NCI-H226 (cell line): ENCODE measurements at regions not wholly inside any gene's neighbourhood (a gene's known extent, or its start where the extent isn't known, plus 50 kb on each side); places are given as distances from the start of the nearest gene placed in this dataset.
"Not testable (repeated sequence)": the region's sequence is repeated elsewhere in the genome, so short reads cannot be mapped to it uniquely, and the experiment has no call there.

Experiments used
- DNase-seq: peaks from one replicate; pipeline ENCODE4 v3.0.0-alpha.2; 2015

DNA sequence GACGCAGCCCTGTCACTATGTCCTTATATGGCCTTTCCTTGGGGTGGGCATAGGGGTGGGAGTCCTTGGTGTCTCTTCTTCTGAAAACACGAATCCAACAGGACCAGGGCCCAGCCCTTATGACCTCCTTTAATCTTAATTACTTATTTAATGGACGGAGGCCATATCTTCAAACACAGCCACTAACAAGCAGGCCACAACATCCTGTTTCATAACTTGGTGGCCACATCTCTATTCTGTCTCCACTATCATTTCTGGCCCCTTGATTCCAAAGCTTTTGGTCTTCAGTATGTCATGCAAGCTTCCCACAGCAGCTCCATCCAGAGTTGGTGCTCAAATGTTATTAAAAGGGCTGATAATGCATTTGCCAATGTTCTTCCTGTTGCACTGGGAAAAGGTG lies 287.3 kb upstream of the SMIM21 start:
- DNase-seq = no peak

- DNase-seq = not testable (repeated sequence)
Observed at GRCh38 chr18:75712124-75712867, 284.8 kb upstream of the SMIM21 start.

GRCh38 chr18:75700561-75700960 lies 273.1 kb upstream of the SMIM21 start:
- no peak for DNase-seq

- DNase-seq = no peak
Observed at GRCh38 chr18:75698861-75699260, 271.4 kb upstream of the SMIM21 start.

DNA sequence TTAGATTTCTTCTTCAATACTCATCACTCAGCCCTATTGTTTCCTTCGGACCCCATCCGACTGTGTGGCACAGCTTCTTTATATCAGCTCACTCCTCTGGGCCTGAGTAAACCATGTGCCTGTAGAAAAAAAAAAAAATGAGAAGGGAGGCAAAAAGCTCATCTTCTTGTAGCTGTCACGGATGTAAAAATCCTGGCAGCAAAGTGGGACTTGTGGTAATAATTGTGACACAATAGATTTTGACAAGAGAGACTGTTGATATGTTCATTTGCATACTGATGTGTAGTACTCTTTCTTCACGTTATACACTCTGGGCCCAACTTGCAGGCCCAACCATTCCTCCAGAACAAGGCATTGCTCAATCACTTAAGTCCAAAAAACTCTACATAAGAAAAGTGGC lies 270.0 kb upstream of the SMIM21 start:
- DNase-seq = no peak

- no peak for DNase-seq
Observed at GRCh38 chr18:75696391-75696790, 268.9 kb upstream of the SMIM21 start.

DNA sequence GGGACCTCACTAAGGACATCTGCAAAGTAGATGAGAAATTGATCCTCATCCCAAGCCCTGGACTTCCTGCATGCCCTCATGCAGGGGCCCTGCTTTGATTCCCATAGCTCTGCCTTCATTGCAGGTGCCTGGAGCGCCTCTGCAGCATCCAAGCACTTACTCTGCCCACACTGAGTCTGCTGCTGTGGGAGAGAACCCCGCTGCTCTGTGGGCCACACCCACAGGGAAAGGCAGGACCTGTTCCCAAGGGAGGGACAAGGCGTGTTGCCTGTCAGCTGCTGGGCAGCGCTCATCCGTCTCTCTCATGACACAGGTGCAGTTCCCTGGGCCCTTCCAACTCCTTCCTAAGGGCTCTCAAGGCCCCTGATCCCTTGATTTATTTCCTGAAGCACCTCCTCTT lies 266.8 kb upstream of the SMIM21 start:
- DNase-seq = no peak

- DNase-seq = no peak
Observed at GRCh38 chr18:75691483-75691882, 264.0 kb upstream of the SMIM21 start.

DNA sequence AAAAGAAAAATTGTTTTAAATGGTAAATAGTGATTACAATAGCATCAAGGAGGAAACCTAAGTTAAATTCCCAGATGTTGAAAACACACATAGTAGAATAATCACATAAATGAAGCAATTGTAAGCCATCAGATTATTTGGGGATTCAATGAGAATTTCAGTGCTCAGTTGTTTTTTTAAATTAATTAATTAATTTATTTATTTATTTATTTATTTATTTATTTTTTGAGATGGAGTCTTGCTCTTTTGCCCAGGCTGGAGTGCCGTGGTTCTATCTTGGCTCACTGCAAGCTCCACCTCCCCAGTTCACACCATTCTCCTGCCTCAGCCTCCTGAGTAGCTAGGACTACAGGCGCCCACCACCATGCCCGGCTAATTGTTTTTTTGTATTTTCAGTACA lies 262.8 kb upstream of the SMIM21 start:
- not testable (repeated sequence) for DNase-seq

- DNase-seq = no peak
Observed at GRCh38 chr18:75687626-75688025, 260.1 kb upstream of the SMIM21 start.

DNA sequence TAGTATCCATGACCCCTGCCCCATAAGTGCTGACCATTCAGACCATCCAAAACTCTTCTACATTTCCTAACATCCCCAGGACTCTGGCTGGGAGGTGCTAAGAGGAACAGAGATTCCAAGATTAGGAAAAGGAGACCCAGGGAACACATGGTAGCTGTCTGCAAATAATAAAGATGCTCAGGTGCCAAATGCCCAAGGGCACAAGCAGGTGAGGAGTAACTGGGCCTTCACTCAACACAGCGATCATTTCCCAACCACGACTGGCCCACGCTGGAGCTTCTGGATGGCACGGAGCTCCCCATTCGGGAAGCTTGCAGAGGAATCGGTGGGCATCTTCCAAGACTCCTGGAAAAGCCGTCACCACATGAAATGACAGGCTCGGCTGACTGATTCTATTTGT lies 255.9 kb upstream of the SMIM21 start:
- DNase-seq = no peak

GRCh38 chr18:75681538-75682115 lies 254.1 kb upstream of the SMIM21 start:
- no peak for DNase-seq

DNA sequence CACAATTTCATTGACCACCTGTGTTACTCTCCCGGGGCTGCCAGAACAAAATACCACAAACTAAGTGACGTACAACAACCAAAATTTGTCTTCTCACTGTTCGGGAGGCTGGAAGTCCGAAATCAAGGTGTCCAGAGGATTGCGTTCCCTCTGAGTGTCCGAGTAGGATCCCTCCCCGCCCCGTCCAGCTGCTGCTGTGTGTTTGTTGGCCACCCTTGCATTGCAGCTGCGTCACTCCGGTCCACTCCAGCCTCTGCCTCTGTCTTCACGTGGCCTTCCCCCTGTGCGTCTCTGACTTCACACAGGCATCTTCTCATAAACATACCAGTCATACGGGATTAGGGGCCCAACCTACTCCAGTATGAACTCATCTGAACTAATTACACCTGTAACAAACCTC lies 251.8 kb upstream of the SMIM21 start:
- no peak for DNase-seq

- no peak for DNase-seq
Observed at GRCh38 chr18:75678627-75679026, 251.1 kb upstream of the SMIM21 start.

GRCh38 chr18:75677696-75678455 lies 250.4 kb upstream of the SMIM21 start:
- DNase-seq = no peak

DNA sequence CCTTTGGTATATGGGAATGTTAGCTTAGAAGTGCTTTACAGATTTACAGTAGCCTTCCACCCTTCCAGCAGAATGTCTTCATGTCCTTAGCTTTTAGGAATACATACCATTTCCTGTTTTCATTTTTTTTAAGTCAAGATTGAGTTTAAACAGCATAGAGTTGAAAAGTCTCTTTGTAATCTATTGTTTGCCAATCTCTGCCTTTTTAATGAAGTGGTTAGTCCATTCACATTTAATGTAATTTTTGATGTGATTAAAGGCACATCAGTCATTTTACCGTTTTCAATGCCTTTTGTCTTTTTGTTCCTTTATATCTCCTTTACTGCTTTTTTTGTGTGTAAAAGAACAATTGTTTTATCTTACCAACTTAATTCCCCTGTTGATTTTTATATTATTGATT lies 233.4 kb upstream of the SMIM21 start:
- DNase-seq = no peak

- no peak for DNase-seq
Observed at GRCh38 chr18:75659535-75660023, 232.1 kb upstream of the SMIM21 start.

GRCh38 chr18:75658330-75658729 lies 230.8 kb upstream of the SMIM21 start:
- DNase-seq = no peak

DNA sequence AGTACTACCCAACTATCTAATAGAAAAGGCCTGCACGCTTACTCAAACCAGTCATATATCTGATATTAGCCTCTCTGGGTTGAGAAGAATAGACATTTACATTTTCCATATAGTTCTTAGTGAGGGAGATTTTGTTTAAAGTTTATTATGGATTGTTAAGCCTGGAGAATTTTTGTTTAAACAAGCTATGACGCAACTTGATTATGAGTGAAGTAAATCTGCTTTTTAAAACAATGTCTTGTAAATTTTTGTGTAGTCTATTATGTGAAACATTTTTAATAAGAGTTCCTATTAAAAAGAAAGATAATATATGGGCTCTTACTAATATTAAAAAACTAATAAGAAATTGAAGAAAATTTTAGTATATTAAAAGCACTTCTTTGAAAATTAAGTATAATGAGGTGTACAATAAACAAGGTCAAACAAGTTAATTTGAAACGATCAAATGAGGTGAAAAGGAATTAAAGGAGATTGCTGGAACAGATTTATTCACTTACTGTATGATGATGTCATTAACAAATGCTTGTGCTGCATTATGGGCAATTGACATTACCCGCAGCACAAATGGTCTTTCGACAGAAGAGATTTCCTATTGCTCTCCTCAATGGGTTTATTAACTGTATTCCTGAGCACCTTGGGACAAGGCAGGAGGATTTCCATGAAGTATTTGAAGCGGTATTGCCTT lies 229.2 kb upstream of the SMIM21 start:
- DNase-seq = no peak

DNA sequence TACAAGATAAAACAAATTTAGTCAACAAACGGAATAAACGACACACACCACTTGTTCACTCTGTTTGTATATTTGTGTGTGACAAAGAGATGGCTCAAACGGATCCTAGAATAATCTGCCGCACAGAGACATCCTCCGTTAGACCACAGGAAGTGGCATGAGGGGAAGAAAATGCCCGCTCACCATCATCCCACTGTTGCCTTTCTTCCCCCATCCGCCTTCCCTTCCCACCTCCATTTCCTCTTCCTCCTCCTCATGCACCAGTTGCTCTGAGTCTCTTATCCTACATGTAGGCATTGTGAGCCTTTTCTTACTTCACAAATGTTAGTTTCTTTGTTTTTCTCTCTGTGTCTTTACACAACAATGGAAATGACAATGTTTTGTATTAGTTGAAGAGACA lies 228.5 kb upstream of the SMIM21 start:
- no peak for DNase-seq

- DNase-seq = no peak
Observed at GRCh38 chr18:75654851-75655751, 227.6 kb upstream of the SMIM21 start.

DNA sequence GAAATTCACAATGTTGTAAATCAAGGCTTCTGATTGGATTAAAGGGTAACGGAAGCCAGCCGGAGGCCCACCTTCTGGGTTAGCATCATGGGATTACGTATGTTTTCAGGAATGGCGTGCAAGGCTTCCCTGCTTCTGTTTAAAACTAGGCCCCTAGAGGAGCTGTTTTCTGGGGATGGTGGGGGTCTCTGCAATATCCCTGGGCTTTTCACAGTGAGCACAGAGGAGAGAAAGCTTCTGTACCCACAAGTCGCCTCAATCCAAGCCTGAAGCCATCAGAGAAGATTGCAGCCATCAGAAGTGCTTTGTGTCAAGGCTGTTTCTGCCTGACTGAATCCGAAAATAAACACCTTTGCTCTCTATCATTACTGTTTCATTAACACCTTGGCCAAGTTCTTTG lies 226.9 kb upstream of the SMIM21 start:
- no peak for DNase-seq
